Osteocyte (in vitro differentiated cells): ENCODE measurements at regions not wholly inside any gene's neighbourhood (a gene's known extent, or its start where the extent isn't known, plus 50 kb on each side); places are given as distances from the start of the nearest gene placed in this dataset.

Experiments used
- DNase-seq: peaks from one replicate; pipeline ENCODE4 v3.0.0; 2021; ENCODE audit warnings: mixed read lengths; ENCODE audit not compliant: unreplicated experiment; ENCODE audit errors: extremely low spot score
- H3K27ac Mint-ChIP-seq: one replicate; pipeline ENCODE4 v1.8.0; 2021; ENCODE audit warnings: mild to moderate bottlenecking, mixed read lengths; ENCODE audit not compliant: unreplicated experiment
- H3K27me3 Mint-ChIP-seq: one replicate; pipeline ENCODE4 v1.8.0; 2021; ENCODE audit warnings: mixed read lengths; ENCODE audit not compliant: unreplicated experiment
- H3K36me3 Mint-ChIP-seq: one replicate; pipeline ENCODE4 v1.8.0; 2021; ENCODE audit warnings: mixed read lengths; ENCODE audit not compliant: unreplicated experiment
- H3K4me1 Mint-ChIP-seq: one replicate; pipeline ENCODE4 v1.8.0; 2021; ENCODE audit warnings: mixed read lengths; ENCODE audit not compliant: unreplicated experiment
- H3K4me3 Mint-ChIP-seq: one replicate; pipeline ENCODE4 v1.8.0; 2021; ENCODE audit warnings: mild to moderate bottlenecking, moderate library complexity, mixed read lengths; ENCODE audit not compliant: unreplicated experiment
- H3K9me3 Mint-ChIP-seq: one replicate; pipeline ENCODE4 v1.8.0; 2021; ENCODE audit warnings: mixed read lengths; ENCODE audit not compliant: unreplicated experiment
- TF ChIP-seq, protein P1 (sequence below): fragments of 200-600 bp; sonication (generic); IDR thresholded peaks from 2 replicates; pipeline ENCODE4 v1.5.0; 2021; ENCODE audit warnings: antibody characterized with exemption, mild to moderate bottlenecking, moderate library complexity

DNA sequence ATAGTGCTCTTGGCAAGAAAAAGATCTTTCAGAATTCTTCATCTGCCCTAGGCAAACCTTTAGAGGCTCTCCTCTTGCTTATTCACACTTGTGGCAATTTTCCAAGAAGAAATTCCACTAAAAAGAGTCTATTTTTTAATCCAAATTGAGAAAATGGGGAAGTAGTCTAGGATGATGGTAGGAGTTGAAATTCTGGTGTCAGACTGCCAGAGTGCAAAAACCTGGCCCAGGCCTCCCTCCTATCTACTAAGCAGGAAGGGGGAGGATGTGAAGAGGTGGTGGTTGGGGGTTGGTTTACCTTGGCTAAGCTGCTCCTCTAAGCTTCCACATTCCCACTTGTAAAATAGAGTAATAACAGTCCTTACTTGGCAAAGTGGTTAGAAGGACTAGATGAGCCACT lies 120.6 kb upstream of the KCNJ15 start:
- Mint-ChIP-seq H3K27me3 (peaks cover 30% of the 10 kb centered on the region), H3K4me1 (peaks cover 13% of the 10 kb centered on the region), H3K27ac (no peak overlapping the region), H3K36me3 (no peaks in the 10 kb centered on the region), H3K9me3 (no peaks in the 10 kb centered on the region), H3K4me3 (no peak overlapping the region)
- DNase-seq = no peak
- TF ChIP-seq, protein P1, sequence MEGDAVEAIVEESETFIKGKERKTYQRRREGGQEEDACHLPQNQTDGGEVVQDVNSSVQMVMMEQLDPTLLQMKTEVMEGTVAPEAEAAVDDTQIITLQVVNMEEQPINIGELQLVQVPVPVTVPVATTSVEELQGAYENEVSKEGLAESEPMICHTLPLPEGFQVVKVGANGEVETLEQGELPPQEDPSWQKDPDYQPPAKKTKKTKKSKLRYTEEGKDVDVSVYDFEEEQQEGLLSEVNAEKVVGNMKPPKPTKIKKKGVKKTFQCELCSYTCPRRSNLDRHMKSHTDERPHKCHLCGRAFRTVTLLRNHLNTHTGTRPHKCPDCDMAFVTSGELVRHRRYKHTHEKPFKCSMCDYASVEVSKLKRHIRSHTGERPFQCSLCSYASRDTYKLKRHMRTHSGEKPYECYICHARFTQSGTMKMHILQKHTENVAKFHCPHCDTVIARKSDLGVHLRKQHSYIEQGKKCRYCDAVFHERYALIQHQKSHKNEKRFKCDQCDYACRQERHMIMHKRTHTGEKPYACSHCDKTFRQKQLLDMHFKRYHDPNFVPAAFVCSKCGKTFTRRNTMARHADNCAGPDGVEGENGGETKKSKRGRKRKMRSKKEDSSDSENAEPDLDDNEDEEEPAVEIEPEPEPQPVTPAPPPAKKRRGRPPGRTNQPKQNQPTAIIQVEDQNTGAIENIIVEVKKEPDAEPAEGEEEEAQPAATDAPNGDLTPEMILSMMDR = no peak

GRCh38 chr21:38139380-38140168 lies 117.2 kb upstream of the KCNJ15 start:
- DNase-seq = no peak
- H3K4me1 Mint-ChIP-seq = peaks cover 13% of the 10 kb centered on the region

DNA sequence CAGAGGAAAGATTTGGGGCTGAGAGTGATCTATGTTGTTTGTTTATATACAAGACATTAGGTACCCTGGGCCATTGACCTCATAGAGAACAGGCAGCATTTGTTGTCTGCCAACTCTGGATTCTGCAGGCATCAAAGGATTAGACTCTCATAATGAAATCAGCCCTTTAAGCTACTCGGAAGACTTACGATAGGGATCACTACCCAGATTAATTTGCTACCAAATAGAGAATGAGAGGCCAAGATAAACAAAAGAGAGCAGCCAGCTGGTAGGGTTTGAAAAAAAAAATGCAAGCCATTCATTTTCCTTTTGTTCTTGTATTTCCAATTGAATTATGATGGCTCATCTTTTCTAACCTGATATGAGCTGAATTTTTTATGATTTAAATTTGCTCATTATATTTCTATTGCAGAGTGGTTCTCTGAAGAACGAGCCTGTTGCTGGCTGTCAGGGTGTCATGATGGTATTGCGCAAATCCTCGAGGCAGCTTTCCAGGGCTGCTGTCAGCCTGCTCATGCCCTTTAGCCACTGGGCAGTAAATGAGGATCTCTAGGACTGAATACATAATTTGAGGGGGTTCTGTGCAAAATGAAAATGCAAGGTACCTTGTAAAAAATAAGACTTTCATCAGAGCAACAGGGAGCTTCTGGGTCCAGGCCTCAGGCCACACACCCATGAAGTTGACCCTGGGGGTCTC lies 116.4 kb upstream of the KCNJ15 start:
- Mint-ChIP-seq H3K9me3 (peaks cover 25% of the 10 kb centered on the region), H3K36me3 (peaks cover 1% of the 10 kb centered on the region), H3K27me3 (peaks cover 22% of the 10 kb centered on the region), H3K4me3 (no peak overlapping the region), H3K27ac (no peak overlapping the region), H3K4me1 (peaks cover 13% of the 10 kb centered on the region)
- DNase-seq = no peak
- TF ChIP-seq, protein P1 = no peak

More at GRCh38 chr21:38139380-38140168, 117.2 kb upstream of the KCNJ15 start:
- peaks cover 17% of the 10 kb centered on the region for H3K9me3 Mint-ChIP-seq
- H3K4me3 Mint-ChIP-seq = no peak overlapping the region
- no peak overlapping the region for H3K27ac Mint-ChIP-seq
- TF ChIP-seq, protein P1 = no peak
- H3K36me3 Mint-ChIP-seq = no peaks in the 10 kb centered on the region
- H3K27me3 Mint-ChIP-seq = peaks cover 20% of the 10 kb centered on the region

GRCh38 chr21:38142224-38142623 lies 114.6 kb upstream of the KCNJ15 start:
- TF ChIP-seq, protein P1 = no peak
- H3K27me3 Mint-ChIP-seq = peaks cover 24% of the 10 kb centered on the region
- peaks cover 28% of the 10 kb centered on the region for H3K9me3 Mint-ChIP-seq
- DNase-seq = no peak
- H3K4me3 Mint-ChIP-seq = no peak overlapping the region
- no peak overlapping the region for H3K27ac Mint-ChIP-seq
- H3K36me3 Mint-ChIP-seq = peaks cover 3% of the 10 kb centered on the region
- peaks cover 10% of the 10 kb centered on the region for H3K4me1 Mint-ChIP-seq

- Mint-ChIP-seq H3K36me3 (peaks cover 3% of the 10 kb centered on the region), H3K27ac (no peak overlapping the region), H3K9me3 (peaks cover 28% of the 10 kb centered on the region), H3K27me3 (peaks cover 24% of the 10 kb centered on the region), H3K4me1 (peaks cover 10% of the 10 kb centered on the region), H3K4me3 (no peak overlapping the region)
- TF ChIP-seq, protein P1 = no peak
- DNase-seq = no peak
Measured at GRCh38 chr21:38144193-38144592, 112.6 kb upstream of the KCNJ15 start.
